ENCODE measurements at regions not wholly inside any gene's neighbourhood (a gene's known extent, or its start where the extent isn't known, plus 50 kb on each side); places are given as distances from the start of the nearest gene placed in this dataset.

DNA sequence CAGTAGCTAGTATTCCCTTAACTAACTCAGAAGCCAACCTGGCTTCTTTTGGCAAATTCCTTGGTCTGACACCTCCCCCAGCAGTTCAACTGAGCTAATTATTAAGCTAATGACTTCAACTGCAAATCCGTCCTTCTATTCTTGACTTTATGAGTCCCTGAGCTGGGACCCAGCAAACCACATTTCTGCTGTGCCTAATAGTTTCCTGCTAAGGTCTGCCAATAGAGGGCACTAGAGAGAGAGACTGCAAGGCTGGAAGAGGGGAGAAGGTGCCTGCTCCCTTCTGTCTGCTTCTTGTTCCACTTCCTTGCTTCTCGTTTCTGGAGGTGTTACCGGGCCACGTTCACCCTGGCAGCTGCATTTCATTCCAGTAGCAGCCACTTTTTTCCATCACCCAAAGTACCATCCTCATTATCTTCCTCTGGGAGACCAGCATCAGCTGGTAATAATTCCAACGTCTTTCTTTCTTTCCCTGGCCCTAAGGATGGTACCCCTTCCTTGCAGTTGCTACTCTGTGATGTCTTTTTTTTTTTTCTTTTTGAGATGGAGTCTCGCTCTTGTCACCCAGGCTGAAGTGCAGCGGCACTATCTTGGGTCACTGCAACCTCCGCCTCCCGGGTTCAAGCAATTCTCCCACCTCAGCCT, 352.0 kb downstream of the TNS1 start:
- H3K4me3 ChIP-seq (ENCODE audit: low read depth, low read length), result no peak overlapping the region
- TF ChIP-seq CTCF (IDR thresholded peaks at IDR 0.05; ENCODE audit: low read depth, low read length), result peak; percentile 83

DNA sequence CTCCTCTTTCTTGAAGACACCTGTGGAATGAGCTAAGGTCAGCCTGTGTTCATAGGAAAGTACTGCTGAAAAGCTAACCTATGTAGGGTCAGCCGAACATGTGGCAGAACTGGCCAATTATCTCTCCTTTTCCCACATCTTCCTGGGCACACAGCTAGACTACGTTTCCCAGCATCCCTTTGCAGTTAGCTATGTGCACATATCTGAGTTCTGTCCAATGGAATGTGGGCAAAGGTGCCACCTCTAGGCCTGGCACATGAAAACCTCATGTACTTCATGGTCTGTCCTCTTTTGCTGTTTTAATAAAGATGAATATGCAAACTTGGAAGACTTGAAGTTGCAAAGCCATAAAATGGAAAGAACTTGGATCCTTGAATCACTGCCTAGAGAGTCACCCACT, 352.6 kb downstream of the TNS1 start:
- no peak overlapping the region for H3K4me3 ChIP-seq (ENCODE audit: low read depth, low read length)
- TF ChIP-seq CTCF (IDR thresholded peaks at IDR 0.05; ENCODE audit: low read depth, low read length), result no peak

GRCh38 chr2:217647925-217648324, 354.9 kb downstream of the TNS1 start:
- no peak overlapping the region for H3K4me3 ChIP-seq (ENCODE audit: low read depth, low read length)
- no peak for TF ChIP-seq CTCF (IDR thresholded peaks at IDR 0.05; ENCODE audit: low read depth, low read length)

DNA sequence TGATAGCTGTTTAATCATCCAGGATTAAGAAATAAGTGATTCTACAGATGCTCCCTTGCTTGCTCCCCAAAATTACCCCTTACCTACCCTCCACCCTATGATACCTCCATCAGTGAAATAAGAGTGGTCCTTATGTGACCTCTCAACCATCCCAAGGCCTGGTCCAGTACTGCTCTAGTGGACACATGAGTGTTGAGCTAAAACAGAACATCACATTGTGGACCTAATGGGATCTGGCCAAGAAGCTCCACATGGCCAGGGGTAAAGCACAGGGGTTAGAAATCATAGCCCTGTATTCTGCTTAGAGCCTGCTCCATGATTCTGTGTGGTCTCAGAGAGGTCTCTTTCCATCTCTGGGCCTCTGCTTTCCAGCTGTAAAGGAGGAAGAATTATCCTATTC, 355.6 kb downstream of the TNS1 start:
- H3K4me3 ChIP-seq (ENCODE audit: low read depth, low read length), result no peak overlapping the region
- no peak for TF ChIP-seq CTCF (IDR thresholded peaks at IDR 0.05; ENCODE audit: low read depth, low read length)

DNA sequence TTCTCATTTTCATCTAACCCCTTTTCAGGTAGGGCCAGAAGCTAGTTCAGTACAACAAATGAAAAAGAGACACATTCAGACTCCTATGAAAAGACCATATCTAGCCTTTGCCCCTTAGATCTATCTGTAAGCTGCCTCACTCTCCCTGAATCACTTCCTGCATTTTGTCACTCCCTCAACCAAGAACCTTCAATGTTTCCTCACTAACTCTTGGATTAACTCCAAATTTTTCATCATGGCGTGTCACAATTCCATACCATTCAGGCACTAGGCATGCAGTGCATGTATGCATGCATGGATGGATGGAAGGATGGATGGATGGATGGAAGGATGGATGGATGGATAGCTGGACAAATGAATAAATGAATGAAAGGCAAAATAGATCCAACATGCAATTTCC, 356.9 kb downstream of the TNS1 start:
- no peak for TF ChIP-seq CTCF (IDR thresholded peaks at IDR 0.05; ENCODE audit: low read depth, low read length)
- H3K4me3 ChIP-seq (ENCODE audit: low read depth, low read length), result no peak overlapping the region

DNA sequence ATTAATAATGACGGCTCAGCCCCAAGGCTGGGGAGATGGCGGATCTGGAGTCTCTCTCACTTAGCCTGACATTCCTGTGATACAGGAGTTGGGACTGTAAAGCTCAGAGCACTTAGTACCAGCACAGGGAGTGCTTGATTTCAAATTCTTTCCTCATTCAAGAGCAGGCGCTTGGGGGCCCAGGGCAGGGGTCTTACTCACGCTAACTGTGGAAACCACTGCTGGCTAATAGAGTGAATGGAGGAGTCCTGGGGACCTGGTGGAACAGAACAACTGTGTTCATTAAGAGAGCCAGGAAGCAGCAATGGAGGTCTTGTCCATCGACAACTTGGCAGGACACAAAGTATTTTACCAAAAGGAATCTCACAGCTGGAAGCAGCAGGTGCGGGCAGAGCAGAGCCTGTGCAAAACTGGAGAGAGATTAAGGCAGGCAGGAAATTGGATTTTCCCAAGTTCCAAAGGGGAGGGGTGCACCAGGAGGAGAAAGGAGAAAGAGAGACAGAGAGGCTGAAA, 358.9 kb downstream of the TNS1 start:
- no peak for TF ChIP-seq CTCF (IDR thresholded peaks at IDR 0.05; ENCODE audit: low read depth, low read length)
- H3K4me3 ChIP-seq (ENCODE audit: low read depth, low read length), result no peak overlapping the region

GRCh38 chr2:217642944-217643343, 359.9 kb downstream of the TNS1 start:
- no peak for TF ChIP-seq CTCF (IDR thresholded peaks at IDR 0.05; ENCODE audit: low read depth, low read length)

More at GRCh38 chr2:217642944-217643343, 359.9 kb downstream of the TNS1 start:
- no peak overlapping the region for H3K4me3 ChIP-seq (ENCODE audit: low read depth, low read length)

Measured in WI38 (cell line).